Esophagus muscularis mucosa (tissue), 4 donors: ENCODE measurements at regions not wholly inside any gene's neighbourhood (a gene's known extent, or its start where the extent isn't known, plus 50 kb on each side); places are given as distances from the start of the nearest gene placed in this dataset.

Source experiments
- DNase-seq: peaks from one replicate; pipeline ENCODE4 v3.0.0-alpha.2; 2017; ENCODE audit errors: extremely low spot score
- H3K27ac ChIP-seq, 4 donors: fragments of 200-600 bp; sonication (generic); replicated peaks in 1 of 4; 1 replicate in 3 of 4; 2 replicates in 1 of 4; pipeline ENCODE4 v1.5.1; 2016 to 2019; ENCODE audit warnings: mild to moderate bottlenecking in 1 of 4
- H3K27me3 ChIP-seq, 4 donors: fragments of 200-600 bp; sonication (generic); one replicate each; pipeline versions ENCODE4 v1.5.1 to v1.6.0; 2016 to 2019
- H3K36me3 ChIP-seq, 4 donors: fragments of 200-600 bp; sonication (generic); one replicate each; pipeline ENCODE4 v1.5.1; 2016 to 2019
- H3K4me1 ChIP-seq, 4 donors: fragments of 200-600 bp; sonication (generic); one replicate each; pipeline ENCODE4 v1.5.1; 2016 to 2019
- H3K4me3 ChIP-seq, 4 donors: fragments of 200-600 bp; sonication (generic); 1 replicate in 2 of 4; 2 replicates in 2 of 4; pipeline ENCODE4 v1.5.1; 2016 to 2019; ENCODE audit warnings: mild to moderate bottlenecking in 4 of 4, moderate library complexity in 1 of 4
- H3K9me3 ChIP-seq, 4 donors: fragments of 200-600 bp; sonication (generic); 1 replicate in 3 of 4; 2 replicates in 1 of 4; pipeline ENCODE4 v1.5.1; 2016 to 2019
- CTCF ChIP-seq, 3 experiments: fragments of 200-600 bp in 2 of 3; fragments of 450-650 bp in 1 of 3; sonication (generic) in 2 of 3; IDR thresholded peaks; one replicate each; pipeline ENCODE4 v1.5.1; 2017 to 2019; ENCODE audit warnings: antibody characterized with exemption in 3 of 3, mild to moderate bottlenecking in 2 of 3, moderate library complexity in 1 of 3
- EP300 ChIP-seq: sonication (generic); formaldehyde crosslinking; IDR thresholded peaks from one replicate; pipeline ENCODE4 v1.6.1; 2017; ENCODE audit warnings: antibody characterized with exemption
- POLR2A ChIP-seq: fragments of 450-650 bp; IDR thresholded peaks from one replicate; pipeline ENCODE4 v1.6.1; 2017; ENCODE audit warnings: antibody characterized with exemption, moderate library complexity, mild to moderate bottlenecking, low read depth
- POLR2AphosphoS5 ChIP-seq, 2 donors: sonication (generic); formaldehyde crosslinking; IDR thresholded peaks; one replicate each; pipeline ENCODE4 v1.6.1; 2017; ENCODE audit warnings: antibody characterized with exemption in 2 of 2
- whole genome bisulfite sequencing: methylation state at CpG from one replicate; pipeline ENCODE4 v1.1.5; 2018; 5-methylcytosine and 5-hydroxymethylcytosine counted together
- intact Hi-C: fragments of 100-400 bp; cut with DNase I; formaldehyde crosslinking; loops from one replicate; pipeline ENCODE4 v1.15.1; 2023
- small RNA-seq, 3 donors: library from RNA; depleted of rRNA; stranded (forward); fragments of <200 nt; gene quantifications; one replicate each; pipeline ENCODE3, GENCODE V24; 2016

DNA sequence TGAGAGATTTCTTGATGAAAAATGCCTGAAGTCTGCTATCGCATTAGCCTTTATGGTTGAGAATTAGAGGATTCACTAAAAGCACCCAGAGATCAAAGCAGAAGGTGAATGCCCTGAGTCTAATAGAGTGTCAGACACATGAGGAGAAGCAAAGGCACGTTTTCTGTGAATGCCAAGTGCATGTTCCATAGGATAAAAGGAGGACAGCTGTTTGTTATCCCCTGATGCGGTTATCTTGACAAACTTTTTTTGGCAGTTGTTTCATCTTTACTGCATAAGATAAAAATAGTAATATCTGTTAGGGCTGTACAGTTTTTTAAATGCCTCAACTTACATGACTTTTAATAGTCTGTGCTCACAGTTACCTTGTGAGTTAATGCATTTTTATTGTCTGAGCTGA lies 65.3 kb upstream of the CD96 start:
- H3K27ac ChIP-seq, result no peak overlapping the region
- intact Hi-C loops, result no loop called here
- no peaks in the 10 kb centered on the region for H3K27me3 ChIP-seq
- H3K4me1 ChIP-seq, result no peaks in the 10 kb centered on the region
- H3K36me3 ChIP-seq, result no peaks in the 10 kb centered on the region
- H3K4me3 ChIP-seq, result no peak overlapping the region
- 40% methylated on average over 3 of the region's 3 CpGs for WGBS
- DNase-seq, result no peak
- TF ChIP-seq CTCF (IDR thresholded peaks at IDR 0.05), result no peak
- TF ChIP-seq POLR2AphosphoS5 (IDR thresholded peaks at IDR 0.05), result no peak
- no peak for TF ChIP-seq EP300
- TF ChIP-seq POLR2A, result no peak
- no peaks in the 10 kb centered on the region for H3K9me3 ChIP-seq

- no peaks in the 10 kb centered on the region for H3K36me3 ChIP-seq
- H3K4me1 ChIP-seq, result no peaks in the 10 kb centered on the region
- no peak overlapping the region for H3K4me3 ChIP-seq
- no peak for TF ChIP-seq CTCF (IDR thresholded peaks at IDR 0.05)
- no peak for TF ChIP-seq POLR2A
- TF ChIP-seq POLR2AphosphoS5 (IDR thresholded peaks at IDR 0.05), result no peak
- no peak for TF ChIP-seq EP300
- no peak for DNase-seq
- no peak overlapping the region for H3K27ac ChIP-seq
- intact Hi-C loops, result no loop called here
- H3K9me3 ChIP-seq, result no peaks in the 10 kb centered on the region
- 95% methylated on average over 1 of the region's 1 CpG for WGBS
- no peaks in the 10 kb centered on the region for H3K27me3 ChIP-seq
These were observed 61.9 kb upstream of the CD96 start for GRCh38 chr3:111480091-111480490.

DNA sequence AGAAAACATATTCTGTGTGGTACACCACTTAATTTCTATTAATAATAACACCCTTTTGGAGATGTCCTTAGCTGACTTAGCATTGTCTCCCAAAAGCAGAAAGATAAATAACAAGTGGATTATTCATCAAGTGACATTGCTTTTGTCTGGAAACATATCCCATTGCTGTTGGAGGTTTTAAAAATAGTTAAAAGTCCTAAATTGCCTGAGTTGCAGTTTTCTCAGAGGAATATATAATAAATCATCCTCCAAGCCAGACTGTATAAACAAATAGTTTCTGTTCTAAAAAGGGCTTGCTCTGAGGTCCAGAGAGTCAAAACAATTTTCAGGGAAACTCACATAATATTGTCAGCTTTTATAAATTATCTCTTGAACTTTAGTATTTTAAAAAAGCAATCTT lies 60.4 kb upstream of the CD96 start:
- Histone ChIP-seq H3K4me1 (no peaks in the 10 kb centered on the region), H3K9me3 (no peaks in the 10 kb centered on the region), H3K27me3 (no peaks in the 10 kb centered on the region), H3K27ac (no peak overlapping the region), H3K4me3 (no peak overlapping the region), H3K36me3 (no peaks in the 10 kb centered on the region)
- TF ChIP-seq POLR2AphosphoS5 (IDR thresholded peaks at IDR 0.05) (no peak), EP300 (no peak), POLR2A (no peak), CTCF (IDR thresholded peaks at IDR 0.05) (no peak)
- intact Hi-C loops, result no loop called here
- no peak for DNase-seq

- intact Hi-C loops, result no loop called here
- Histone ChIP-seq H3K27ac (no peak overlapping the region), H3K27me3 (no peaks in the 10 kb centered on the region), H3K36me3 (no peaks in the 10 kb centered on the region), H3K4me1 (no peaks in the 10 kb centered on the region), H3K4me3 (no peak overlapping the region), H3K9me3 (no peaks in the 10 kb centered on the region)
- DNase-seq, result no peak
- 89% methylated on average over 1 of the region's 1 CpG for WGBS
- TF ChIP-seq POLR2A (no peak), EP300 (no peak), CTCF (IDR thresholded peaks at IDR 0.05) (no peak), POLR2AphosphoS5 (IDR thresholded peaks at IDR 0.05) (no peak)
These were observed 59.4 kb upstream of the CD96 start for GRCh38 chr3:111482574-111482973.

- Histone ChIP-seq H3K4me1 (no peaks in the 10 kb centered on the region), H3K9me3 (peaks cover 0 to 11% (median 0%) of the 10 kb centered on the region in 4 donors), H3K36me3 (no peaks in the 10 kb centered on the region), H3K27ac (no peak overlapping the region), H3K4me3 (no peak overlapping the region), H3K27me3 (no peaks in the 10 kb centered on the region)
- DNase-seq, result no peak
- intact Hi-C loops, result no loop called here
- TF ChIP-seq POLR2A (no peak), CTCF (IDR thresholded peaks at IDR 0.05) (no peak), POLR2AphosphoS5 (IDR thresholded peaks at IDR 0.05) (no peak), EP300 (no peak)
- 72% methylated on average over 1 of the region's 1 CpG for WGBS
These were observed 56.9 kb upstream of the CD96 start for GRCh38 chr3:111485086-111485485.

Small RNA genes in the stretch of these regions (small RNA-seq; reads per million reads assigned to genes)
- gene ATP6V0CP2, result 0 reads per million in 3 donors
